ENCODE measurements at regions not wholly inside any gene's neighbourhood (a gene's known extent, or its start where the extent isn't known, plus 50 kb on each side); places are given as distances from the start of the nearest gene placed in this dataset.
"Not testable (repeated sequence)": the region's sequence is repeated elsewhere in the genome, so short reads cannot be mapped to it uniquely, and the experiment has no call there.

GRCh38 chr13:88248393-88248792 lies 577.2 kb downstream of the SLITRK5 start:
- no peak for FAIRE-seq
- H3K27me3 ChIP-seq (ENCODE audit: control insufficient read depth in 3 of 3, insufficient read depth in 3 of 3, low read length in 3 of 3): no peaks in the 10 kb centered on the region
- H3K4me1 ChIP-seq (ENCODE audit: control insufficient read depth in 3 of 3, insufficient read depth in 2 of 3, low read depth in 1 of 3, low read length in 2 of 3): no peaks in the 10 kb centered on the region
- H3K9me3 ChIP-seq (ENCODE audit: control insufficient read depth in 2 of 2, insufficient read depth in 1 of 2, low read depth in 1 of 2, low read length in 1 of 2): no peaks in the 10 kb centered on the region
- WGBS, 3 donors: 64 to 75% (median 75%) methylated on average over 4 of the region's 4 CpGs
- H3K27ac ChIP-seq (ENCODE audit: low read depth in 1 of 3, low read length in 2 of 3): no peak overlapping the region
- no peak overlapping the region for H3K4me3 ChIP-seq (ENCODE audit: low read depth in 1 of 3, low read length in 3 of 3)
- DNase-seq: no peak
- no peaks in the 10 kb centered on the region for H3K36me3 ChIP-seq (ENCODE audit: control insufficient read depth in 3 of 3, insufficient read depth in 2 of 3, low read depth in 1 of 3, low read length in 3 of 3)

- H3K4me3 ChIP-seq (ENCODE audit: low read depth in 1 of 3, low read length in 3 of 3): no peak overlapping the region
- no peak for DNase-seq
- H3K27me3 ChIP-seq (ENCODE audit: control insufficient read depth in 3 of 3, insufficient read depth in 3 of 3, low read length in 3 of 3): no peaks in the 10 kb centered on the region
- H3K4me1 ChIP-seq (ENCODE audit: control insufficient read depth in 3 of 3, insufficient read depth in 2 of 3, low read depth in 1 of 3, low read length in 2 of 3): no peaks in the 10 kb centered on the region
- H3K9me3 ChIP-seq (ENCODE audit: control insufficient read depth in 2 of 2, insufficient read depth in 1 of 2, low read depth in 1 of 2, low read length in 1 of 2): no peaks in the 10 kb centered on the region
- FAIRE-seq: no peak
- no peak overlapping the region for H3K27ac ChIP-seq (ENCODE audit: low read depth in 1 of 3, low read length in 2 of 3)
- WGBS, 3 donors: 54 to 64% (median 59%) methylated on average over 3 of the region's 3 CpGs
- no peaks in the 10 kb centered on the region for H3K36me3 ChIP-seq (ENCODE audit: control insufficient read depth in 3 of 3, insufficient read depth in 2 of 3, low read depth in 1 of 3, low read length in 3 of 3)
Measured at GRCh38 chr13:88257706-88258105, 586.5 kb downstream of the SLITRK5 start.

- 87 to 95% (median 89%) methylated on average over 3 of the region's 3 CpGs for WGBS, 3 donors
- no peak for FAIRE-seq
Measured at GRCh38 chr13:88263808-88264207, 592.6 kb downstream of the SLITRK5 start.

GRCh38 chr13:88281841-88282240 lies 610.7 kb downstream of the SLITRK5 start:
- Histone ChIP-seq H3K4me3 (ENCODE audit: low read depth in 1 of 3, low read length in 3 of 3) (no peak overlapping the region), H3K36me3 (ENCODE audit: control insufficient read depth in 3 of 3, insufficient read depth in 2 of 3, low read depth in 1 of 3, low read length in 3 of 3) (no peaks in the 10 kb centered on the region), H3K27ac (ENCODE audit: low read depth in 1 of 3, low read length in 2 of 3) (no peak overlapping the region), H3K4me1 (ENCODE audit: control insufficient read depth in 3 of 3, insufficient read depth in 2 of 3, low read depth in 1 of 3, low read length in 2 of 3) (no peaks in the 10 kb centered on the region), H3K9me3 (ENCODE audit: control insufficient read depth in 2 of 2, insufficient read depth in 1 of 2, low read depth in 1 of 2, low read length in 1 of 2) (peaks cover 0 to 14% of the 10 kb centered on the region in 2 donors), H3K27me3 (ENCODE audit: control insufficient read depth in 3 of 3, insufficient read depth in 3 of 3, low read length in 3 of 3) (no peaks in the 10 kb centered on the region)
- DNase-seq: no peak
- WGBS, 3 donors: 58 to 59% (median 58%) methylated on average over 3 of the region's 3 CpGs
- no peak for FAIRE-seq

More at GRCh38 chr13:88263808-88264207, 592.6 kb downstream of the SLITRK5 start:
- Histone ChIP-seq H3K4me1 (ENCODE audit: control insufficient read depth in 3 of 3, insufficient read depth in 2 of 3, low read depth in 1 of 3, low read length in 2 of 3) (no peaks in the 10 kb centered on the region), H3K27me3 (ENCODE audit: control insufficient read depth in 3 of 3, insufficient read depth in 3 of 3, low read length in 3 of 3) (no peaks in the 10 kb centered on the region), H3K9me3 (ENCODE audit: control insufficient read depth in 2 of 2, insufficient read depth in 1 of 2, low read depth in 1 of 2, low read length in 1 of 2) (no peaks in the 10 kb centered on the region), H3K4me3 (ENCODE audit: low read depth in 1 of 3, low read length in 3 of 3) (no peak overlapping the region), H3K27ac (ENCODE audit: low read depth in 1 of 3, low read length in 2 of 3) (no peak overlapping the region), H3K36me3 (ENCODE audit: control insufficient read depth in 3 of 3, insufficient read depth in 2 of 3, low read depth in 1 of 3, low read length in 3 of 3) (no peaks in the 10 kb centered on the region)
- DNase-seq: no peak

GRCh38 chr13:88285329-88285728 lies 614.2 kb downstream of the SLITRK5 start:
- Histone ChIP-seq H3K27me3 (ENCODE audit: control insufficient read depth in 3 of 3, insufficient read depth in 3 of 3, low read length in 3 of 3) (no peaks in the 10 kb centered on the region), H3K9me3 (ENCODE audit: control insufficient read depth in 2 of 2, insufficient read depth in 1 of 2, low read depth in 1 of 2, low read length in 1 of 2) (peaks cover 0 to 14% of the 10 kb centered on the region in 2 donors), H3K36me3 (ENCODE audit: control insufficient read depth in 3 of 3, insufficient read depth in 2 of 3, low read depth in 1 of 3, low read length in 3 of 3) (no peaks in the 10 kb centered on the region), H3K4me3 (ENCODE audit: low read depth in 1 of 3, low read length in 3 of 3) (no peak overlapping the region), H3K4me1 (ENCODE audit: control insufficient read depth in 3 of 3, insufficient read depth in 2 of 3, low read depth in 1 of 3, low read length in 2 of 3) (no peaks in the 10 kb centered on the region), H3K27ac (ENCODE audit: low read depth in 1 of 3, low read length in 2 of 3) (no peak overlapping the region)
- no peak for FAIRE-seq
- WGBS, 3 donors: 78 to 91% (median 87%) methylated on average over 4 of the region's 4 CpGs
- no peak for DNase-seq

- no peak overlapping the region for H3K4me3 ChIP-seq (ENCODE audit: low read depth in 1 of 3, low read length in 3 of 3)
- WGBS, 3 donors: 72 to 79% (median 79%) methylated on average over 1 of the region's 1 CpG
- DNase-seq: no peak
- no peaks in the 10 kb centered on the region for H3K27me3 ChIP-seq (ENCODE audit: control insufficient read depth in 3 of 3, insufficient read depth in 3 of 3, low read length in 3 of 3)
- no peak for FAIRE-seq
- peaks cover 0 to 14% of the 10 kb centered on the region in 2 donors for H3K9me3 ChIP-seq (ENCODE audit: control insufficient read depth in 2 of 2, insufficient read depth in 1 of 2, low read depth in 1 of 2, low read length in 1 of 2)
- H3K27ac ChIP-seq (ENCODE audit: low read depth in 1 of 3, low read length in 2 of 3): no peak overlapping the region
- no peaks in the 10 kb centered on the region for H3K36me3 ChIP-seq (ENCODE audit: control insufficient read depth in 3 of 3, insufficient read depth in 2 of 3, low read depth in 1 of 3, low read length in 3 of 3)
- no peaks in the 10 kb centered on the region for H3K4me1 ChIP-seq (ENCODE audit: control insufficient read depth in 3 of 3, insufficient read depth in 2 of 3, low read depth in 1 of 3, low read length in 2 of 3)
Measured at GRCh38 chr13:88288326-88288725, 617.2 kb downstream of the SLITRK5 start.

- not testable (repeated sequence) for H3K4me3 ChIP-seq (ENCODE audit: low read depth in 1 of 3, low read length in 3 of 3); H3K36me3 ChIP-seq (ENCODE audit: control insufficient read depth in 3 of 3, insufficient read depth in 2 of 3, low read depth in 1 of 3, low read length in 3 of 3); FAIRE-seq; H3K27ac ChIP-seq (ENCODE audit: low read depth in 1 of 3, low read length in 2 of 3); H3K9me3 ChIP-seq (ENCODE audit: control insufficient read depth in 2 of 2, insufficient read depth in 1 of 2, low read depth in 1 of 2, low read length in 1 of 2); DNase-seq; H3K27me3 ChIP-seq (ENCODE audit: control insufficient read depth in 3 of 3, insufficient read depth in 3 of 3, low read length in 3 of 3); H3K4me1 ChIP-seq (ENCODE audit: control insufficient read depth in 3 of 3, insufficient read depth in 2 of 3, low read depth in 1 of 3, low read length in 2 of 3)
- WGBS, 3 donors: 95 to 97% (median 96%) methylated on average over 16 to 26 of the region's 26 CpGs
Measured at GRCh38 chr13:88291731-88292130, 620.6 kb downstream of the SLITRK5 start.

- H3K27ac ChIP-seq (ENCODE audit: low read depth in 1 of 3, low read length in 2 of 3): no peak overlapping the region
- no peak for DNase-seq
- no peaks in the 10 kb centered on the region for H3K36me3 ChIP-seq (ENCODE audit: control insufficient read depth in 3 of 3, insufficient read depth in 2 of 3, low read depth in 1 of 3, low read length in 3 of 3)
- no peak overlapping the region for H3K4me3 ChIP-seq (ENCODE audit: low read depth in 1 of 3, low read length in 3 of 3)
- no peaks in the 10 kb centered on the region for H3K4me1 ChIP-seq (ENCODE audit: control insufficient read depth in 3 of 3, insufficient read depth in 2 of 3, low read depth in 1 of 3, low read length in 2 of 3)
- H3K27me3 ChIP-seq (ENCODE audit: control insufficient read depth in 3 of 3, insufficient read depth in 3 of 3, low read length in 3 of 3): no peaks in the 10 kb centered on the region
- WGBS, 3 donors: 63 to 75% (median 74%) methylated on average over 4 of the region's 4 CpGs
- no peak for FAIRE-seq
- H3K9me3 ChIP-seq (ENCODE audit: control insufficient read depth in 2 of 2, insufficient read depth in 1 of 2, low read depth in 1 of 2, low read length in 1 of 2): no peaks in the 10 kb centered on the region
Measured at GRCh38 chr13:88294368-88294767, 623.2 kb downstream of the SLITRK5 start.

- DNase-seq: no peak
- 48 to 61% (median 52%) methylated on average over 3 of the region's 3 CpGs for WGBS, 3 donors
- no peaks in the 10 kb centered on the region for H3K27me3 ChIP-seq (ENCODE audit: control insufficient read depth in 3 of 3, insufficient read depth in 3 of 3, low read length in 3 of 3)
- no peak overlapping the region for H3K27ac ChIP-seq (ENCODE audit: low read depth in 1 of 3, low read length in 2 of 3)
- no peaks in the 10 kb centered on the region for H3K36me3 ChIP-seq (ENCODE audit: control insufficient read depth in 3 of 3, insufficient read depth in 2 of 3, low read depth in 1 of 3, low read length in 3 of 3)
- FAIRE-seq: no peak
- H3K4me3 ChIP-seq (ENCODE audit: low read depth in 1 of 3, low read length in 3 of 3): no peak overlapping the region
- peaks cover 0 to 8% of the 10 kb centered on the region in 2 donors for H3K9me3 ChIP-seq (ENCODE audit: control insufficient read depth in 2 of 2, insufficient read depth in 1 of 2, low read depth in 1 of 2, low read length in 1 of 2)
- H3K4me1 ChIP-seq (ENCODE audit: control insufficient read depth in 3 of 3, insufficient read depth in 2 of 3, low read depth in 1 of 3, low read length in 2 of 3): no peaks in the 10 kb centered on the region
Measured at GRCh38 chr13:88303157-88303556, 632.0 kb downstream of the SLITRK5 start.

Data from small intestine (tissue), 7 donors.